Adrenal gland (tissue), 5 donors: ENCODE measurements at regions not wholly inside any gene's neighbourhood (a gene's known extent, or its start where the extent isn't known, plus 50 kb on each side); places are given as distances from the start of the nearest gene placed in this dataset.

ENCODE experiments used
- CTCF ChIP-seq, 6 experiments: fragments of 450-650 bp in 4 of 6; fragments of 200-600 bp in 2 of 6; sonication (generic) in 1 of 6; IDR thresholded peaks; 1 replicate in 5 of 6; 2 replicates in 1 of 6; pipeline versions ENCODE4 v1.5.1 to v1.8.0; 2016 to 2021; ENCODE audit warnings: antibody characterized with exemption in 6 of 6, mild to moderate bottlenecking in 2 of 6, moderate library complexity in 1 of 6
- POLR2A ChIP-seq, 2 donors: fragments of 450-650 bp; IDR thresholded peaks; one replicate each; pipeline ENCODE4 v1.6.1; 2017; ENCODE audit warnings: antibody characterized with exemption in 2 of 2, mild to moderate bottlenecking in 2 of 2, moderate library complexity in 1 of 2
- donor health status: DM: no; HTN: no; CAD: no.

DNA sequence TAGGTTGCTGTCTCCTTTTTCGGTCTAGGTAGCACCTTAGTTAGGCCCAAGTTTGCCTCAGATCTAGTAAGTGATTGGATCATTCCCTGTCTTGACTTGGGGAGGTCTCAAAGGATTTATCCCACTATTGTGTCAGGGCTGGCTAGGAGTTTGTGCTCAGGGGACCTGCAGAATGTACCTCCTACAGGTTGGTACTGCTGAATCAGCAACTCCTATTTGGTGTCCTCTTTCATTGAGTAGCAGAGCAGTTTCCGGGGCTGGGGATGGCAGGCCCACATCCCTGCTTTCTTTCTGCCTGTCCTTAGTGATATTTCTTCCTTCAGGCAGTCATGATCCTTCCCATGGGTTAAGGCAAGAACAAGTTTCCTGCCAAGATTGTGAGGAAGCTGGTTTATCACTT, 192.9 kb upstream of the CCNH start:
- TF ChIP-seq CTCF (IDR thresholded peaks at IDR 0.05), result no peak
- no peak for TF ChIP-seq POLR2A (IDR thresholded peaks at IDR 0.05)
